NCI-H446 treated with DMSO at 0.1 percent for 48 hours (cell line): ENCODE measurements at regions not wholly inside any gene's neighbourhood (a gene's known extent, or its start where the extent isn't known, plus 50 kb on each side); places are given as distances from the start of the nearest gene placed in this dataset.
"Not testable (repeated sequence)": the region's sequence is repeated elsewhere in the genome, so short reads cannot be mapped to it uniquely, and the experiment has no call there.

Source experiments
- DNase-seq: peaks from one replicate; lab custom pipeline; 2025; lab: John Stamatoyannopoulos, UW

- DNase-seq = no peak
Observed at GRCh38 chr3:191076903-191077552, 122.0 kb upstream of the OSTN start.

GRCh38 chr3:191074511-191074910 is 124.5 kb upstream of the OSTN start:
- DNase-seq = no peak

DNA sequence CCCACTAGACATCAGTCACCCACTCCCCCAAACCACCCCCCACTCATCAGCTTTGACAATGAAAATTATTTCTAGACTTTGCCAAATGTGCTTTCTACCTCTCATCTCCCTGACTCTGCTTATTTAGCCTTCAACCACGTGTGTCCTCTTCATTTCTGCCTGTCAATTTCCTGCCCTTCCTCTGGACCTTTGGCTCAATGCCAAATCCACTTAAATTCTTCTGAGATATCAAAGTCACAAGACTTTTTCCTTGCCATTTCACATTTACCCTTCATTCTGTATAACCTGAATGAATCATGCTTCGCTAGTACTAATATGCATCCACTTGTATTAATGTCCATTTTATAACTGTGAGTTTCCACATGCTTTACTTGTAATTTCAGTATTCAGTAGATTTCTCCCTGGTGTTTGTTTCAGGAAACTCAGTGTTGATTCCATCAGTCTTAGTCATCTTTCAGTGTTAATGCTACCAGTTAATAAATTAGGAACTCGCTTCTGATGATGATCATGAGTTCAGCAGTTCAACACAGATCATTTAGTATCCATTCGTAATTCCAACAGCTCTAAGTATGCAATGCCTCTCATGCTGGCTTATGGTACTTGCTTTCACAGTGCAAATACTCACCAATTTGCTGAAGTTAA is 128.2 kb upstream of the OSTN start:
- no peak for DNase-seq

DNA sequence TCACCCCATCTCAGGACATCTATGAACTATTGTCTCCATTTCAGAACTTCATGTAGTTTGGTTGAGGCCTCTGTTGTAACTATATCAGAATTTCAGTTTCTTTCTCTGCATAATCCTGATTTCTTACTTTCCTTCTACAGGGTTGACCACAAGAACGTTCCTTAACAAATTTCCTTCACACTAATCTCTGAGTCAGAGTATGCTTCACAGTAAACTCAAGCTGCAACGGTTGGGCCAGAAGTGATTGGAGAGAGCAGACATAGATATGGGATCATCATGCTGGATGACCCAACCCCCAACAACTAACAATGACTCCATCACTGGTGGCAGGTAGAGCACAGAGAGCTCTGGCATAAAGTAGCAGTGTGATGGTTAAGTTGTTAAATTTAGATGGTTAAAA is 128.8 kb upstream of the OSTN start:
- no peak for DNase-seq

DNA sequence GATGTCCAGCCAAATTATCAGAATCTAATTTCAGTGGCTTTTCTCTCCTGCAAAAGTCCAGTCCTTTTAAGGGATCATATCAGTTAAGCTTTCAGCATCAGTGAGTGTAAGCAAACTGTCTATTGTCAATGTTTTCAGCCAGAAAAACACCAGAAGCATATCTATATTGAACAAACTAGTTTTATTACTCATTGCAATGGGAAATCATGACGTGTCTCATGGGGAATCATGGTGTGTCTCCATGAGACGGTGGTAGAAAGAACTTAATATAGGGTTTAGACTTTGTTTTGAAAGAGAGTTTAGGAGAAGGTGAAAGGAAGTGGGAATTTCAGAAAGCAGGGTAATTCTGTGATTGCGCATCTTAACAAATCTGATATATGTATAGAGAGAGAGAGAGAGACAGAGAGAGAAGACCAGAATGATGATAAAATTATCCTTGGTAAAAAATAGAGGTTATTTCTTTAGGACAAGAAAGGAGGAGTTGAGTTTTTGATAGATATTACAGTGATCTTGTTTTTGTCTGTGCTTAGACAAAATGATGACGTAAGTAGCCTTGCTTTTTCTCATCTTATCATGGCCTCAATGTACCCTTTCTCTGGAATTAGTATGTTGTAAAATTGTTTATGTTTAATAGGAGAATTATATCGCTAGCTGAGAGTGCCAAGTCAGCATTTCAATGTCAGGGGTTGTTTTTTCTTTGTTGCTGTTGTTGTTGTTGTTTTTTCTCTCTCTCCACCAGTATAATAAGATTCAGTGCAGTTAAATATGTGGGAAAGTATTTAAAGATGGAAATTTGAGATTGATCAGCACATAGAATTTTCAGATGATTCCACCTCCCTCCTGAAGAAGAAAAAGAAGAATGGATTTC is 129.9 kb upstream of the OSTN start:
- no peak for DNase-seq

DNA sequence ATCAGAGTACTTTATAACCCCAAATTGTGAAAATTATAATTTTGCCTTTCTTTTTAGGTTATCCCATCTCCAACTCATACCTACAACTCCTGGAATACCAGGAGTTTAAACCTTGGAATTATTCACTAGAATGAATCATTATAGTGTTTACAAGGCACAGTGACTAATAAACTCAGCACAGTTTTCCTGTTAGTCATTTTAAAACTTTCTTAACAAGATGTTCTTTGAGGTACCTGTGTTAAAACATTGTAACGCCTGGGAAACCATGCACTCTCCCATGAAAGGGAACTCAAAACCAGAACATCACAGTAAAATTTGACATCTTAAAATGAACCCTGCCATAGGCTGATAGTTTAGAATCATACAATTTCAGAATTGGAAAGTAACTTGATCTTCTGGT is 132.4 kb upstream of the OSTN start:
- DNase-seq = no peak

DNA sequence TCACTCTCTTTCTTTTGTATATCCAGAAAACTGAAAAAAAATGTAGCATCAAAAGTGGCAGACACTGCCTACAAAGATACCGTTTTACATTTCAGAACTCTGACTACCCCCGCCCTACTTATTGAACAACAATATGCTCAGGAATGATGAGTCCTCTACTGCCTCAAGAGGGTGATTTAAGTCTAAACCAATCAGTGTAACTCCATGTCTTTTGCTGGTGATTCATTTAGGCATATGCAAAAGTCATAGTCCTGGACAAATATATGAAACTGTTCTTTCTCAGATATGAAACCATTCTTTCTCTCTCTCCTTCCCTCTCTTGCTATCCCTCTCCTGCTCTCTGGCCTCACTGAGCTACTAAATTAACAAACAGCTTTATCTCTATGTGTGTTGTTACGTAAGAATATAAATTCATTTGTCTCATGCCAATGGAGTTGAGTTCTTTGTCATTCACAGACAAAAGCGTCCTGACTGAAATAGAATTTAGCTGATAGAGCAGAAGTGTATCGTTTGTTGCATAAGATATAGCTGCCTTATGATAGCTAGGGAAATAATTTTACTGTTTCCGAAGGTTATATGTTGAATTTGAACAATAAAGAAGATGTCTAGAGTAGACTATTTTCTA is 133.7 kb upstream of the OSTN start:
- DNase-seq = no peak

- DNase-seq = peak; percentile 35
Observed at GRCh38 chr3:191051037-191051436, 148.0 kb upstream of the OSTN start.

DNA sequence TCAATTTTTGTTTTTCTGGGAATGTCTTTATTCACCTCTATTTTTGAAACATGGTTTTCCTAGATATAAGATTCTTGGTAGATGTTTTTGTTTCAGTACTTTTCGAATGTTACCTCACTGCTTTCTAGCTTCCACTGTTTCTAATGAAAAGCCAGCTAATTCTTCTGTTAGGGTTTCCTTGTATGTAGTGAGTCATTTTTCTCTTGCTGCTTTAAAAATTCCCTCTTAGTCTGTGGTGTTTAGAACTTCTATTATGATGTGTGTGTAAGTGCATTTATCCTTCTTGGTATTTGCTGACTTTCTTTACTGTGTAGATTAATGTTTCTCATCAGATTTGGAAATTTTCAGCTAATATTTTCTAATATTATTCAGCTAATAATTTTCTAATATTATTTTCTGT is 151.1 kb upstream of the OSTN start:
- no peak for DNase-seq

DNA sequence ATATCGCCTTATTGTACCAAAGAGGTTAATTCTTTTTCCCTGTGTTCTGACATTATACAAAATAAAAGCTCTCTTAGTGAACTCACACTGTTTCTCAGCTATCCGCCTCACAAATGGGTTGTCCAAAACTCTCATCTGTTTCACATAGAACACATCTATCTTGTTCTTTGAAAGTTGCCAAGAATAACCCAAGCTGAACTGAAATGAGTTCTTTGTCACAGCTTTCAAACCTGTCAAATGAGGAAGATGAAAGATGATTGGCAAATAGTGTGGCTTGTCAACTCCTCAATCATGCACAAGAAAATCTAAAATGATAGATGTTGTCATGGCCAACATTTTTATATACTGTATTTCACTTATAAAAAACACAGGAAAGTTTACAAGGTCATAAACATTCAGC is 168.1 kb upstream of the OSTN start:
- DNase-seq = peak; percentile 45

DNA sequence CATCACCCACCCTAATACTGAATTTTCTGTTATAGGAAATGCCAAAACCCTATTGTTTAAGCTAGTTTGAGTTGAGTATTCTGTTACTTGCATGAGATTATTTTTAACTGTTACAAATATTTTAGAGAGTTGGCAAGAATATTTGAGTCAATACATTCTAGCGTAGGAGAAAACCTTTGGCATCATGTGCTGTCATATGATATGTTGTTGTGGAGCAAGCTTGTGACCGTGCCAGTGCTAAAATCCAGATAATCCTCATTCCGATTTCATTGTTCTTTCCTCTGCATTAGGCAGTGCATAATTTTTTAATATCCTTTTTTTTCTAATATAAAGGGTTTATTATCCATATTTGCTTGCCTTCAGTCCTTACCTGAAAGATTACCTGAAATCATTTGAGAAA is 168.0 kb upstream of the GMNC start:
- DNase-seq = peak; percentile 38

DNA sequence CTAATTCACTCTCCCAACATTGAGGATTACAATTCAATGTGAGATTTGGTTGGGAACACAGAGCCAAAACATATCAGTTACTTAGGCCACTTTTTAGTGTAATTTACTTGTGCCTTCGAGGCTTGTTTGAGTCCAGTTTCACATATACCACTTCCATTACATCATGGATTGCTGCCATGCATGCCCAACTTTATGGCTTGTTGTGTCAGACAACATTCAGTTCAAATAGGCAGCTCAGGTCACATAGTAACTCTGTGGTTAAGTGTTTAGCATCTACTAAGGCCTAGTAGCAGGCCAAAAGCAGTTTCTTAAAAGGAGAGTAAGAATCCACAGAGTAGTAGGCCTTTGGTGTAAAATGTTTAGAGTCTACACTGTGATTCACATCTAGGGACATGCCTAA is 164.3 kb upstream of the GMNC start:
- no peak for DNase-seq

DNA sequence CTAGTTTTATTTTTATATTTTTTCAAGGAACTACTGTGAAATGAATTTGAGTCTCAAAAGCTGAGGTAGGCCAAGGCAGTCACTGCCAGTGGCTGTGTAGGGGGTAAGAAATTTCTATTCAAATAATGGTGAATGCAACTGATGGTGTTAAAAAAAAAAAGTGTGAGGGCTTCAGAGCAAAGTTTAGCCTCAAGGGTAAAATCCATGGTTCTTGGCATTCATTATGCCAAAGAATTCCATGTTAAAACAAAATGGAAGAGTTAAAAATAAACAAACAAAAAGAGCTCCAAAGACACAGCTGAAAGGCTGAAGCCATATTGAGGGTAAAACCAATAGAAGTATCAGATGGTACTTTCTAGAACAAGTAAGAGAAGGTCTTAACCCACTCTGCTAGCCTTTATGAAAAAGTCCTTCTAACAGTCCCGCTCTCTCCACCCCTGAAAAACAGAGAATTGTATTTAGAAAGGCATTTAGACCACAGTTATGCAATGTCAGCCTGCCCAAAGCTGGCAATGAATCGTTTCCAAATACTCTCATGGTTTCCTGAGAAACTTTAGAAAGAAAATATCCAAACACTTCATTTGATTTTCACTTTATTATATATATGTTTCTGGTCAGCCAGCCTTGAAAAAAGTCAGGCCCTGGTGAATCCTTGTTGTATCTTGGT is 158.4 kb upstream of the GMNC start:
- no peak for DNase-seq

DNA sequence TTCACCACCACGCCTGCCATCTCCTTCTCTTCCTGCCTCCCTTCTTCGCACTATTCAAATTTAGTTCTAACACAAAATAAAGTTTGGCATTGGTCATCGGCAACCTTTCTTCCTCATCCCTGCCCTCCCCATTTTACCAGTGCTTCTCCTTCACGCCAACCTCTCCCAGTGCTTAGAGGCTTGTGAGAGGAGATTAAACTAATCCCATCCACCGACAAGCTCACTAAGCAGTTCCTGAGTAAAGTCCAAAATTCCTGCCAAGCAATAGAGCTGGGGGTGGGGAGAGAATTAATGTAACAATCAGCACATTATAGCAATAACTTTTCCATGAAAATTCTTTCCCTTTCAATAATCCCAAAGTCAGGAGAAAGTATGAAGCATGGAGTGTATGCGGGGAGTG is 157.4 kb upstream of the GMNC start:
- DNase-seq = no peak

DNA sequence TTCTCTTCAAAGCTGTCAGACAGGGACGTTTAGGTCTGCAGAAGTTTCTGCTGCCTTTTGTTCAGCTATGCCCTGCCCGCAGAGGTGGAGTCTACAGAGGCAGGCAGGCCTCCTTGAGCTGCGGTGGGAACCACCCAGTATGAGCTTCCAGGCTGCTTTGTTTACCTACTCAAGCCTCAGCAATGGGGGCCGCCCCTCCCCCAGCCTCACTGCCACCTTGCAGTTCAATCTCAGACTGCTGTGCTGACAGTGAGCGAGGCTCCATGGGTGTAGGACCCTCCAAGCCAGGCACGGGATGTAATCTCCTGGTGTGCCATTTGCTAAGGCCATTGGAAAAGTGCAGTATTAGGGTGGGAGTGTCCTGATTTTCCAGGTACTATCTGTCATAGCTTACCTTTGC is 153.5 kb upstream of the GMNC start:
- DNase-seq = not testable (repeated sequence)

- no peak for DNase-seq
Observed at GRCh38 chr3:191008074-191008473, 145.6 kb upstream of the GMNC start.

GRCh38 chr3:191005790-191006189 is 143.3 kb upstream of the GMNC start:
- DNase-seq = no peak

DNA sequence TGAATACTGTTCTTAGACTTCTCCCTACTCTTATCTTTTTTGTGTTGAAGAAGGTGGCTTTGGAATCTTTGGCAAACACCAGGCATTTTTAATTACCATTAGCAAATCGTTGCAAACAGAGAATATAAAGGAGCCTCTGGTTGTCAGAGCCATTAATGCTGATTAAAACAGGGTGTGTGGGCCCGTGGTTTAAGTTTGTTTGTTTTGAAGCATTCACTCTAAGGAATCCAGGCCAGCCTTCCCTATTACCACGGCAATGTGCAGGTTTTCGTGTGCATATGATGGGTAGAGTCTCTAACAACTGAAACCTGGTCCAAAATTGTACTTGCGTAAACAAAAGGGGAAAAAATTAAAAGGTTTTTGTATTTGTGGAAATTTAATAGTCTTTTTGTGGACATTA is 141.2 kb upstream of the GMNC start:
- no peak for DNase-seq

DNA sequence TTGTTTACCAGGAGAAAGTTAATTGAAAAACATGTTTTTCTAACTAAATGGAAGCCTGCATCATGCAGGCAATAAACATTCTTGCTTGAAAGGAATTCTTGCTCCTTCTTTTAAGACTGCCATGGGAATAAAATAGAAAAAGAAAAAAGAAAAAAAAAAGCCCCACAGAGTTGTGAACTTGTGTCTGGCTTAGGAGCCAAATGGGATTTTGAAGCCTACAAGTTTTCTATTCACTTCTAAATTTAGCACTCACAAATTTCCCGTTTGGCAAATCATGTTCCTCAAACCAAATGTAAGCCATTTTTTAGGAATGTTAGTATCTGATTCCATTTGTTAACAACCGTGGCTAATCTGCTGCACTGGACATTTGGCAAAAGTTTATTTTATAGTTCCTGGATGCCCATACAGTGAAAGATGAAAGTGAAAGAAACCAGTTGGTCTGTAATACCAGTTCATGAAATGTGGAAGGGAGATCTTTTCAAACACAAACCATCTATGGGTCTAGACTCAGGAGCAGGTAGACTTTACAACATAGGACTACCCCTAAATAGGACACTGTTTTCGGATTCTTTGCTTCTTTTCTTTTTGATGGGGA is 133.8 kb upstream of the GMNC start:
- no peak for DNase-seq

DNA sequence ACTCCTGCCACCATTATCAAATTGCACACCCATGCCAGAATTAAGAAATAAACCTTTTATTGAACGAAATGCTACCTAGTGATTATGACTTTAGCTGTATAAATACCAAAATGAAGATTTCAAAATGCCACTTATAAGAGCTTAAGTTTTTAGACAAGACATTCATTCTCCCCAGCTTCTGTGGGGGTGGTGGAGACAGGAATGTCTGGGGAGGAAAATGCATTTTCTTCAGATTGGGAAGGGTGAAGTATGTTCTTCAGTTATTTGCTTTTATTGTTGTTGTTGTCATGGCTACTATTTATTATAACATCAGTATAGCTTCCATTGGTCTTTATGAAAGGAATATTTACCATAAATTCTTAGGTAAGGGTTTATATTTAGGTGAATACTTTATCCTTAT is 132.7 kb upstream of the GMNC start:
- DNase-seq = no peak

GRCh38 chr3:190990898-190991297 is 128.4 kb upstream of the GMNC start:
- DNase-seq = no peak

- DNase-seq = no peak
Observed at GRCh38 chr3:190989218-190989617, 126.7 kb upstream of the GMNC start.
